HepG2 (cell line): ENCODE measurements at regions not wholly inside any gene's neighbourhood (a gene's known extent, or its start where the extent isn't known, plus 50 kb on each side); places are given as distances from the start of the nearest gene placed in this dataset.

ENCODE experiments used
- ATF3 ChIP-seq: sonication (generic); formaldehyde crosslinking; IDR thresholded peaks from 2 replicates; pipeline ENCODE4 v1.4.0; 2020; ENCODE audit warnings: missing genetic modification reagents
- CTCF ChIP-seq: sonication (generic); formaldehyde crosslinking; IDR thresholded peaks from 2 replicates; pipeline ENCODE4 v1.5.0; 2020; ENCODE audit warnings: mild to moderate bottlenecking, missing genetic modification reagents, moderate library complexity
- ESRRA ChIP-seq: sonication (generic); formaldehyde crosslinking; IDR thresholded peaks from 2 replicates; pipeline ENCODE4 v1.5.1; 2020; ENCODE audit warnings: mild to moderate bottlenecking, low read depth, missing genetic modification reagents
- ETV6 ChIP-seq: sonication (generic); formaldehyde crosslinking; conservative IDR thresholded peaks from 2 replicates; pipeline ENCODE4 v1.4.0; 2020; ENCODE audit warnings: missing genetic modification reagents
- MYNN ChIP-seq: sonication (generic); formaldehyde crosslinking; IDR thresholded peaks from 2 replicates; pipeline ENCODE4 v1.4.0; 2020; ENCODE audit warnings: mild to moderate bottlenecking, low read depth, missing genetic modification reagents
- POLR2A ChIP-seq, 2 experiments: IDR thresholded peaks; 2 replicates each; pipeline ENCODE4 v1.6.1; 2011; ENCODE audit warnings: low read depth in 2 of 2, low read length in 2 of 2, mild to moderate bottlenecking in 1 of 2, moderate library complexity in 1 of 2; ENCODE audit not compliant: insufficient read depth in 1 of 2
- RAD21 ChIP-seq: fragments of 450-650 bp; formaldehyde crosslinking; IDR thresholded peaks from 2 replicates; pipeline ENCODE4 v1.5.0; 2020; ENCODE audit warnings: mild to moderate bottlenecking
- RFX1 ChIP-seq: fragments of 450-650 bp; IDR thresholded peaks from 2 replicates; pipeline ENCODE4 v1.6.1; 2017
- TCF7L2 ChIP-seq: IDR thresholded peaks from 2 replicates; pipeline ENCODE4 v1.6.1; 2011; ENCODE audit warnings: mild to moderate bottlenecking, low read depth, low read length, moderate library complexity
- ZC3H4 ChIP-seq: sonication (generic); formaldehyde crosslinking; IDR thresholded peaks from 2 replicates; pipeline ENCODE4 v1.4.0; 2020; ENCODE audit warnings: missing genetic modification reagents, borderline replicate concordance
- ZNF609 ChIP-seq: sonication (generic); formaldehyde crosslinking; IDR thresholded peaks from 2 replicates; pipeline ENCODE4 v1.4.0; 2020; ENCODE audit warnings: mild to moderate bottlenecking, missing genetic modification reagents, borderline replicate concordance
- ZNF720 ChIP-seq: sonication (generic); formaldehyde crosslinking; IDR thresholded peaks from 2 replicates; pipeline ENCODE4 v1.4.0; 2020; ENCODE audit warnings: missing genetic modification reagents

GRCh38 chr17:55576237-55576995 is 65.2 kb upstream of the SMIM36 start:
- no peak for TF ChIP-seq ZNF720 (CRISPR knock-in tag)
- no peak for TF ChIP-seq POLR2A (IDR thresholded peaks at IDR 0.05; ENCODE audit: insufficient read depth in 1 of 2, low read depth in 2 of 2, low read length in 2 of 2)
- TF ChIP-seq MYNN (CRISPR knock-in tag): no peak
- TF ChIP-seq RAD21 (CRISPR knock-in tag): no peak
- TF ChIP-seq ZNF609 (CRISPR knock-in tag): no peak
- no peak for TF ChIP-seq TCF7L2
- TF ChIP-seq ATF3: no peak
- no peak for TF ChIP-seq ZC3H4 (CRISPR knock-in tag)
- TF ChIP-seq ESRRA (CRISPR knock-in tag): no peak
- TF ChIP-seq RFX1: no peak
- TF ChIP-seq CTCF (CRISPR knock-in tag): no peak
- TF ChIP-seq ETV6 (CRISPR knock-in tag): no peak
